IPS-11a (cell line): ENCODE measurements at regions not wholly inside any gene's neighbourhood (a gene's known extent, or its start where the extent isn't known, plus 50 kb on each side); places are given as distances from the start of the nearest gene placed in this dataset.

ENCODE experiments used
- H3K4me3 ChIP-seq: one replicate; pipeline ENCODE4 v1.5.1; 2013; ENCODE audit warnings: low read depth, low read length, control low read depth

DNA sequence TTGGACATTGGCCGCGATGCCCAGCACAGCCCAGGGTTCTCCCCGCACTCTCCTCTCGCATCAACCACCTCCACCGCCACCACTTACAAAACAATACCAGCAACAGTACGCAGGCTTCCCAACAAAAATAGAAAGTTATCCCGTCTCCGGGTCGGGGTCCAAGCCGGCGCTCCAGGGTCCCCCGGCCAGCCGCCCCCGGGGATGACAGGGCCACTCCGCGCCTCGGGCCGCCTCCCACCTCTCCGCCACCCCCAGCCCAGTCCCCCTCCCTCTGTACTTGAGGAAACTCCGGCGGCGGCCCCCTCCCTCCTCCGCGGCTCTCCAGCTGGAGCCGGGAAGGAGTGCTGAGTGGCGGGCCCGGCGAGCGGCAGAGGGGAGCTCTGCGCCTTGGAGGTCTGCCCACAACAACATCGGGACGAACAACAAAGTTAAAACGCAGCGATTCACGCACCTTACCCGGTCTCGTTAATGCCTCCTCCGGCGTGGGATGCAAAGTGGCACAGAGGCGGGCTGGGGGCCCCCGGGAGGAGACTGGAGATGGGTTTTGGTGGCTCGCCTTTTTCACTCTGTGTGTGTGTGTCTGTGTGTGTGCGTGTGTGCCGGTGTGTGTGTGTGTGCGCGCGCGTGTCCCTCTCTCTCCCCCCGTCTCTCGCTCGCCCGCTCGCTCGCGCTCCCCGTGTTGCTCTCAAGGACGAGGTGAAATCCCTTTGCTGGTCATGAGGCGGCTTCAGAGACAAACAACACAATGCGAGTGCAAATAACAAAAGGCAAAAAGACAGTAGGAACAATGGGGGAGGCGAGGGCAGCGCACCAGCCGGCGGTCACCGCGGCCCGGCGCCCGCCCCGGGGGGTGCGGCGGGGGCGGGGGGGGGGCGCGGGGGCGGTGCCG, 386.8 kb downstream of the BCAT1 start:
- peak overlapping the region; percentile 77 for H3K4me3 ChIP-seq

- H3K4me3 ChIP-seq: peak overlapping the region; percentile 77
Observed at GRCh38 chr12:24561411-24561871, 387.5 kb downstream of the BCAT1 start.

GRCh38 chr12:24560831-24561271, 388.1 kb downstream of the BCAT1 start:
- peak overlapping the region; percentile 77 for H3K4me3 ChIP-seq

- H3K4me3 ChIP-seq: no peak overlapping the region
Observed at GRCh38 chr12:24560192-24560775, 388.6 kb downstream of the BCAT1 start.

DNA sequence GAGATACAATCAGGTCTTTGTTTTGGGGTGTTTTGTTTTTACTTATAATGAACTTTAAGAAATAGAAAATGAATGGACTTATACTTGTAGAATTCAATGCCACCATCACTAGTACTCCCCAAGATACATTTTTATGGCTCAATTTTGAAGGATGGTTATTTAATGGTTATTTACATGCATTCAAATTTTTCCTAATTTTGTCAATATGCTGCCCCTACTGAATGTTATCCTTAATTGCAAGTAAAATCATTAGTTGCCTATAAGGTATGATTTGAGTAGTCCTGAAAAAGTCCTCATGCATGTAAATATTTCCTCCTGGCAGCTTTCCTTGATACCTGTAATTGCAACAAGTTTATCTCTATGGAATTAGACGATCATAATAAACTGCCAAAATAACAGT, 391.2 kb downstream of the BCAT1 start:
- H3K4me3 ChIP-seq: no peak overlapping the region

DNA sequence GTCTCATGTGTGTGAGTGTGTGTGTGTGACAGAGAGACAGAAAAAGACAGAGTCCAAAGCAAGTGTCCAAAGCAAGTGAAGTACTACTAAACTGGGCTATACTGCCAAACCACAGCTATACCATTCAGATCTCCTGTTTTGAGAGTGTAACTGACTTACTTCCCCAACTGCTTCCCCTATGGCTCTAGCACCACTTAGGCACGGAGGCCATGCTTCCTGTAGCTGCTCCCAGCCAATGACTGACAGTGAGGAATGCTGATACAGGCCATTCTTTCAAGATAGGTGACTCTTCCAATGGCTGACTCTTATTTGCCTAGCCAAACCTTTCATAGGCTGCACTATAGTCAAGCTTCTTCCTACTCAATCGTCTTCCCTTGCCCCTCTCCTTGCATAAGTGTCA, 393.2 kb downstream of the BCAT1 start:
- no peak overlapping the region for H3K4me3 ChIP-seq

- no peak overlapping the region for H3K4me3 ChIP-seq
Observed at GRCh38 chr12:24554612-24555295, 394.1 kb downstream of the BCAT1 start.

- no peak overlapping the region for H3K4me3 ChIP-seq
Observed at GRCh38 chr12:24553259-24553658, 395.6 kb downstream of the BCAT1 start.

DNA sequence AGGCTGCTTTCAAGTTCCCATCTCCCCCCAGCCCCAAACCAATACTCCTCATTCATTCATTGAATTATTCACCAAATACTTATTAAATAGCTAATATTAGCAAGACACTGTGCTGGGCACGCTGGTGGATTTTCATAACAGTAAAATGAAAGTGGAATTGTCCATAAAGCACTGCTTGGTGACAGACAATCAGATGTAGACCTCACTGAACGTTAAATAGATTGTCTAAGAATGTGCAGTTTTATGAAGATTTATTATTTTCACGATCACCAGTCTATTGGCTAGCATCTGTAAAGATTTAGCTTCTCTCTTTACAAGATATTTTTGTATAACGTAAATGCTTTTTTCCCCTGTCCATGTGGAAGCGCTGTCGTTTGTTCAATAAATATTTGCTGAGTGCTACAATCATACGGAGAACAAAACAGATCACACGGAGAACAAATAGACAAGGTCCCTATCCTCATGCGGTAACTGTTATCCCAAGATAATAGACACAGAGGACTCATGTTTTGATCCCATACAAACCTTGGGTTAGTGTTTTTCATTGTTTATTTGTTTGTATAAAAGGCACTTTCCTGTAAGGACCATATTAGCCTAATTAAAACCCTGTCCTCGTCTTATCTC, 397.6 kb downstream of the BCAT1 start:
- H3K4me3 ChIP-seq: no peak overlapping the region

DNA sequence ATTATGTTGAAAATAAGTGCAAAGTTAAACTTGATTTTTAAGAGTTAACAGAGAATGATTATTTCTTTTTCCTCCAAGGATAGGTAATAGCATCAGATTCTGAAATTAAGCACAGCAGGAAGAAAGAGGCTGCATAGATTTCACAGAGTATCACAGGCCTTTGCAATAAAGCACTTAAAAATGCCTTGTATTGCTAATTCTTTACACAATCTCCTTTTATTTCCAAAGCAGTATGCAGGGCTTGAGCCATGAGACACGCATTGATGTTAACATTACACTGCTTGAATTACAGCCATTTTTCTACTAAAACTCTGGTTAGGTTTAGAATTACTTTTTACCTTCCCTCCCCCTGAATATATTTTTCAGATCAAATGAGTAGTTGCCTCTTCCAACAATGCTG, 398.3 kb downstream of the BCAT1 start:
- no peak overlapping the region for H3K4me3 ChIP-seq

- no peak overlapping the region for H3K4me3 ChIP-seq
Observed at GRCh38 chr12:24546661-24547060, 402.2 kb downstream of the BCAT1 start.

DNA sequence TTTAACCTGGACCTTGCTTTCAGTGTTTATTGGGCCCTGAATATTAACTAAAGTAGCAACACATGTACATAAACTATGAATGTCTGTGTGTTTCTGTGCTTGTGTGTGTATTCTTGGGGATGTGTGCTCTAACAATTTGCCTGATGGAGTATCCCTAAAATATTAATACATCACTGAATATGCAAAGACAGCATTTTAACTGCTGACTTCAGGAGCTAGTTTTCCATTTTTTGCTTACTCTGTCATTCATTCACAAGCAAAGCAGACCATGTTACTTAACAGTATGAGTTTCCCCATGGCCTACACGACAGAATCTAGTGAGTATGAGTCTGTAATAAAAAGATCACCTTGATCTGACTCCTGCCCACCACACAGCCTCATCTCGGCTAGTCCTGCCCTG, 402.8 kb downstream of the BCAT1 start:
- no peak overlapping the region for H3K4me3 ChIP-seq

GRCh38 chr12:24544368-24544767, 404.5 kb downstream of the BCAT1 start:
- H3K4me3 ChIP-seq: no peak overlapping the region

GRCh38 chr12:24541193-24541871, 407.6 kb downstream of the BCAT1 start:
- H3K4me3 ChIP-seq: no peak overlapping the region

DNA sequence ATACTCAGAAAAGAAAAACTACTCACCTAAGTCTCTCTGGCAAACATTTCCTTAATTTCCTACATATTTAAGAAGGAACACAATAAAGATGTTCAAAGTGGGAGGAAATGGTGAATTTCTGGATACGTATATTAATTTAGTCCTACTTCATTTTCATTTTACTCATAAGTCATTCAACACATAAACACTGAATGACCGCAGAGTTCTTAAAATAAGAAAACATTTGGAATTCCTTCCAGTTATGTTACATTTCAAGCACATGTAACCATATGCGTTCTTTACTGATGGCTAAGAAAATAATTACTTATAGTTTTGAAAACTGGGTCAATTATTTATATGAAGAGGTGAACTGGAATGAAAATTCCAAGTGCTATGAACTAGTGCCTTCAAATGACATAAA, 409.3 kb downstream of the BCAT1 start:
- no peak overlapping the region for H3K4me3 ChIP-seq

DNA sequence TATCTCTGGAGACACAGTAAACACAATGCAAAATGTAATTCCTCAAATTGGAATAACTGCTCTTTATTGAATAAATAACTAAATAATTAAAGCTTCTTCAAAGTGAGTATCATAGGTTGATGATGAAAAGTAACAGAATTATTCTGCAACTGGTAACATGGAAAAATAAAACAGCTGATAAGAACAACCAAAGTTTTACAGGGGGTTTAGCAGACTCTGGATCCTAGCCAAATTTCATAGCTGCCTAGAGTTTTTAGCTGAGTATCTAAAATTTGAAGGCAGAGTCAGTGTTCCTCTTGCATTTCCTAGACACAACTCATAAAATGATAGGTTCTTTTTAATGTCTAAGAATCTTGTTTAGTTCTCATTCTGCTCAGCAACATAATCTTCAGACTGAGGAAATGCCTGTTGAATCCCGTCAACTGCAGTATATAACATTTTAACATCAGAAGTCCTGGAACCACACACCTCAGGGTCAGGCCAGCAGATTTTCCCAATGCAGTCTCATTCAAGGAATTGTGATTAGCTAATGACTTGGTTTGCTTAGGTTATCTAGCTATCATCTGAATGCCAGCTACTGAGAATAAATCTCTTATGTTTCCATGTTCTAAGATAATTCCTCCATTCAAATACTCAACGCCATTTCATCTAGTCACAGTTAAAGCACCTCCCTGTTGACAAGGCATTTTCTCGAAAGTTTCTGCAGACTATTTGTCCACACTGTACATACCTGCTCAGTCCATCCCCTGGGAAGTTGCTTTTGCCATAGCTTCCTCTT, 411.6 kb downstream of the BCAT1 start:
- no peak overlapping the region for H3K4me3 ChIP-seq

- H3K4me3 ChIP-seq: no peak overlapping the region
Observed at GRCh38 chr12:24535334-24536069, 413.4 kb downstream of the BCAT1 start.

DNA sequence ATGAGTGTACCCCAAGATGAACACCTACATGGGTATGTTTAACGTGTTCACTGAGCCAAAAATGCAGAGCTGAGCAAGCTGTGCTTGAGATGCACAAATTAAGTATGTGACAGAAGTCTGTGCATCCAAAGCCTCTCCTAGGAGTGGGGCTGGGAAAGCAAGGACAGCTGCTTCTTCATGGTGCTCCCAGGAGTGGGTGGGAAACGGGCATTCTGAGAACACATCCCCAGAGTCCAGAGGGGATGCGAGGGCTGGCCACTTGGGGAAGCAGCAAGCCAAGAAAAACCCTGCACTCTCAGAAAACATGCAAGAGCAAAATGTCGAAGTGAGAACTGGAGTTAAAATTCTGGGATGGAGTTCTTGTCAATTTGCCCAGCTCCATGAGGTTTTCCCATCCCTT, 414.3 kb downstream of the BCAT1 start:
- H3K4me3 ChIP-seq: no peak overlapping the region

DNA sequence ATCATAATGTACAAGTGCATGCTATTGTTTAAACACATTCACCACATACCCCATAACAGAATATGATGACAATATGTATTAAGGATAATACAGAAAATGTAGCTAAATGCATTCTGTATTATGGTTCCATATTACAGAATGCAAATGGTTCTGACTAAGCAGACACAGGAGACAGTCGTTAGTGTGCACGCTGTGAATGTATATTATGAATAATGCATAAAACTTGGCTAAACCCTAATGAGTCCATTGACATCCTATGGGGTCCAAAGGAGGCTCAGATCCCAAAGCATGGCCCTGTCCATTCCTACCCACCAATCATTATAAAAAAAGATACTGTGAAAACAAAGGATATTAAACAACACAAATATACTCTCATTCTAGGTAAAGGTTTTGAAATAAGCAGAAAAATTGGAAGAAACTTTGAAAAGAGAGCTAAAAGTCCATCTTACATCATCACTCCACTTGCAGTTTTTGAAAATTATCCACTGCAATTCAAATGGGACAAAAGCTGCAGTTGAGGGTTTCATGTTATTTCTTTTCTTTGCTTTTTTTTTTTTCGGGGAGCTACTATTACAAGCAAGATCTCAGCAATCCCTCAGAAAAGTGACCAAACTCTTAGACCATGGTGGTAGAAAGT, 415.1 kb downstream of the BCAT1 start:
- no peak overlapping the region for H3K4me3 ChIP-seq
